ENCODE measurements at regions not wholly inside any gene's neighbourhood (a gene's known extent, or its start where the extent isn't known, plus 50 kb on each side); places are given as distances from the start of the nearest gene placed in this dataset.

- TF ChIP-seq CEBPB (IDR thresholded peaks at IDR 0.05) (no peak), EP300 (IDR thresholded peaks at IDR 0.05; ENCODE audit: borderline replicate concordance) (no peak), TAF1 (IDR thresholded peaks at IDR 0.05; ENCODE audit: low read depth) (no peak), USF1 (IDR thresholded peaks at IDR 0.05) (no peak), REST (IDR thresholded peaks at IDR 0.05; ENCODE audit: low read depth) (no peak), CREB1 (IDR thresholded peaks at IDR 0.05; ENCODE audit: low read depth) (no peak)
Observed at GRCh38 chr2:8067784-8068336, 614.0 kb upstream of the ID2 start.
